Thymus (tissue), 11 donors: ENCODE measurements at regions not wholly inside any gene's neighbourhood (a gene's known extent, or its start where the extent isn't known, plus 50 kb on each side); places are given as distances from the start of the nearest gene placed in this dataset.

Experiments
- DNase-seq, 9 donors: peaks; one replicate each; pipeline ENCODE4 v3.0.0-alpha.2; 2013; ENCODE audit warnings: low spot score in 9 of 9, low read depth in 6 of 9, missing footprints in 1 of 9
- H3K27ac ChIP-seq, 2 donors: one replicate each; pipeline ENCODE4 v1.5.1; 2013; ENCODE audit warnings: control low read depth in 1 of 2, low read depth in 1 of 2, low read length in 1 of 2, mild to moderate bottlenecking in 1 of 2, moderate library complexity in 1 of 2
- H3K27me3 ChIP-seq, 2 donors: one replicate each; pipeline ENCODE4 v1.5.1; 2013; ENCODE audit warnings: low read length in 1 of 2; ENCODE audit not compliant: control insufficient read depth in 2 of 2, insufficient read depth in 1 of 2
- H3K36me3 ChIP-seq, 2 donors: one replicate each; pipeline ENCODE4 v1.5.1; 2013; ENCODE audit warnings: low read length in 1 of 2, mild to moderate bottlenecking in 1 of 2, moderate library complexity in 1 of 2; ENCODE audit not compliant: control insufficient read depth in 2 of 2, insufficient read depth in 2 of 2
- H3K4me1 ChIP-seq, 2 donors: one replicate each; pipeline ENCODE4 v1.5.1; 2013; ENCODE audit warnings: low read length in 2 of 2; ENCODE audit not compliant: control insufficient read depth in 2 of 2, insufficient read depth in 2 of 2
- H3K4me3 ChIP-seq, 2 donors: one replicate each; pipeline ENCODE4 v1.5.1; 2013; ENCODE audit warnings: low read length in 2 of 2, control low read depth in 1 of 2, mild to moderate bottlenecking in 1 of 2
- H3K9me3 ChIP-seq, 2 donors: one replicate each; pipeline ENCODE4 v1.5.1; 2013; ENCODE audit warnings: low read length in 1 of 2, mild to moderate bottlenecking in 1 of 2; ENCODE audit not compliant: control insufficient read depth in 2 of 2, insufficient read depth in 1 of 2
- WGBS: extraction: QIAGEN DNeasy Blood & Tissue Kit; methylation state at CpG from one replicate; pipeline ENCODE4 v1.1.7; 2013; 5-methylcytosine and 5-hydroxymethylcytosine counted together
- donor health status: healthy.

DNA sequence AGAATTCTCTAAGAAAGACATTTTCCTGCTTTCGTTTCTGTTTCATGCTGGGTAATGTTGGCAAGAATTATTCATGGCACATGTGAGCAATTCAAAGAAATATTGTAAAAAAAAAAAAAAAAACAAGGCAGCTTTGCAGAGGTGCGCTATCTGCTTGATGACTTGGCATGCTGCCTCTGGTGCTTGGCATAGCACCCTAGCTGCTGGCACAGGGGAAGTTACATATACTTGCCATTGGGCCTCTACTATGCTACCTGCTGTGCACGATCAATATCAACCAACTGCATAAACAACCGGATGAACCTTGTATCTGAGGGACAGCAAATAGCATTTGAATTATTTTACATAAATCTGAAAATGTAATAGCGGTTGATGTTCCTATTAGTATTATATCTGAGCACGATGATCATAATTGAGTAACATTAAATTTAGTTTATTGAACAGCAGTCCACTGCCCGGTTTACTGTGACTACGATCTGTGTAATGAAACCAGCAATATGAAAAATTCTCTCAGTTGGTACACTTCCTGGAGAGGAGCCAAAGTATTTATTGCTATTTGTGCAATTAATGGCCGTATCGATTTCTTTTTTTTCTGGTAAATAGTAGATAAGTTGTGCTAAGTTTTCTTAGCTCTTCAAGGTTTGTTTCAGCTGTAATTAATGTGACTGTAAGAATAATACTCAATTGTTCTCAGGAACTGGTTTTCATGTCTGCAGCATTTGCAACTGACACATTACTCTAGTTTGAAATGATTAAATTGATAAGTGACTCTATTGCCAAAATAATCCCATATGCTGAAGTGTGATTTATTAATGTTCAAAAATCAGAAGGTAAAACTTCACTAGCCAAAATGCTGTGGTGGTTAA lies 717.3 kb downstream of the DACH1 start:
- no peaks in the 10 kb centered on the region for H3K9me3 ChIP-seq
- DNase-seq: no peak
- 90% methylated on average over 10 of the region's 10 CpGs for WGBS

DNA sequence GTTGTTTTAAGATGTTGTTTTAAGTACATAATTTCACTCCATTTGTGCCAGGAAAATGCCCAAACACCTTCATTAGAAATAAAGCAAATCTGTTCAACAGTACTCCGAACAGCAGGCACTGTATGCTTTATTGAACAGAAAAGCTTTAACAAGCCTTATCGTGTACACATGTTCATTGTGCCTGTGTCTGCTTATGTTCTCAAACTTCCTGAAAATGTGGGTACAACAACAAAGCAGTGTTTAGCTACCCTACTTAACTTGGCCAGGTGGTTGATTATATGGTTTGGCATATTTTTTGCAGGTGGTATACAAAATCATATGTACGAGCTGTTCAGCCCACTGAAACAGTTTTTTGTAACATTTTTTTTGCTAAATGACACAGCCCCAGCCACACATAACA lies 718.0 kb downstream of the DACH1 start:
- 91% methylated on average over 3 of the region's 3 CpGs for WGBS
- H3K4me3 ChIP-seq: no peak overlapping the region
- H3K36me3 ChIP-seq: no peaks in the 10 kb centered on the region
- no peaks in the 10 kb centered on the region for H3K9me3 ChIP-seq
- no peak overlapping the region for H3K27ac ChIP-seq
- DNase-seq: no peak
- no peaks in the 10 kb centered on the region for H3K4me1 ChIP-seq
- no peaks in the 10 kb centered on the region for H3K27me3 ChIP-seq

More for the DNA sequence above, 717.3 kb downstream of the DACH1 start:
- Histone ChIP-seq H3K36me3 (no peaks in the 10 kb centered on the region), H3K27ac (no peak overlapping the region), H3K4me1 (no peaks in the 10 kb centered on the region), H3K27me3 (no peaks in the 10 kb centered on the region), H3K4me3 (no peak overlapping the region)

DNA sequence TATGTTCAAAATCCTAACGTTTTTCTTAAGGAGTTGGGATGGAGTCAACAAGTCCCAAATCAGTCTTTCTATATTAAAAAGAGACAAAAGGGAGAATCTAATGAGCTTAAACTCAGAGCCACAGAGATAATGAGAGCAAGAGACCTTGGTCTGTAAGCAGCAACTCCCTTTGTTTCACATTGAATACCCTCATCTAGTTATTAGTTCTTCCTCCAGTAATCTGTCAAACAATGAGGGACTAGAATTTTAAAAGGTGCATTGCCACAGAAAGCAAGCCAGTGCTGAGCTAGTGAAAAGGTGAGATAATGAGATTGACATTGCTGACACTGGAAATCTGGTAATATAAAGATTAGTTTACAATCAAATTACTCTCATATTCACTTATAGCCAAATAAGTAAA lies 718.6 kb downstream of the DACH1 start:
- Histone ChIP-seq H3K27ac (no peak overlapping the region), H3K4me1 (no peaks in the 10 kb centered on the region), H3K27me3 (no peaks in the 10 kb centered on the region), H3K4me3 (no peak overlapping the region), H3K9me3 (no peaks in the 10 kb centered on the region), H3K36me3 (no peaks in the 10 kb centered on the region)
- WGBS: 68% methylated on average over 1 of the region's 1 CpG
- DNase-seq: no peak

DNA sequence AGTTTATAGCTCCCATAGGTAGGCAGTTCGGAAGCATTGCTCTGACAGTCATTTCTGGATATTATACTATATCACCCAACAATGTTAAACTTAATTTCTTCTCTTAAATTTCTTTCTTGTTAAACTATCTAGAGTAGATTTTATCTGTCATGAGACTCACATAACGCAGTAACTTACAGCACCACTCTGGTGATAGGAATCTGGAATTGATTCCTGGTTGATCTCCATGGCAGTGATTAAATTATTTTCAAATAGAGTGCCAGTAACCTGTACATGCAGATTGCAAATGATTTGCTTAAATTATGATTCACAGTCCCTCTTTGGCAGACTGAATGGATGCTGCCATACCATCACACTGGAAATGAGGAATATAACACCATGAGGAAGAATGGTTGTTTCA lies 722.1 kb downstream of the DACH1 start:
- no peaks in the 10 kb centered on the region for H3K4me1 ChIP-seq
- no peaks in the 10 kb centered on the region for H3K27me3 ChIP-seq
- no peaks in the 10 kb centered on the region for H3K36me3 ChIP-seq
- no peaks in the 10 kb centered on the region for H3K9me3 ChIP-seq
- 98% methylated on average over 2 of the region's 2 CpGs for WGBS
- no peak overlapping the region for H3K4me3 ChIP-seq
- DNase-seq: no peak
- H3K27ac ChIP-seq: no peak overlapping the region

DNA sequence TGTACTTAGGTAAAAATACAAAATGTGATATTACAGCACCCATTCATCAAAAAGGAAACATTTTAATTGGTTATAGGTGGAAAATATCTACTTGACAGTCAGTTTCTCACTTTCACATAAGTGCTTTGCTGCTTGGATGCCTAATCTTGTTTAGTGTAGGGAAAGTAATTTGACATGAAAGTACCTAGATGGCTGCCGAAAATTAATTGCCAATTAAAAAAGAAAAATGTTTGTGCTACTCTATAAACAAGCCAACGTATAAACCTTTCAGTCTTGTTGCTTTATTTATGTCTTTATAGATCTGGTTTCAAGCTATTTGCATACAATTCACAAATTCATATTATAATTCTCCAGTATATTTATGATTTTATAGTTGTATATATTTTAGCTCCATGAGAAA lies 729.9 kb downstream of the DACH1 start:
- H3K27me3 ChIP-seq: no peaks in the 10 kb centered on the region
- H3K4me1 ChIP-seq: no peaks in the 10 kb centered on the region
- no peaks in the 10 kb centered on the region for H3K9me3 ChIP-seq
- WGBS: 92% methylated on average over 2 of the region's 2 CpGs
- DNase-seq: no peak
- H3K36me3 ChIP-seq: no peaks in the 10 kb centered on the region
- H3K27ac ChIP-seq: no peak overlapping the region
- no peak overlapping the region for H3K4me3 ChIP-seq

DNA sequence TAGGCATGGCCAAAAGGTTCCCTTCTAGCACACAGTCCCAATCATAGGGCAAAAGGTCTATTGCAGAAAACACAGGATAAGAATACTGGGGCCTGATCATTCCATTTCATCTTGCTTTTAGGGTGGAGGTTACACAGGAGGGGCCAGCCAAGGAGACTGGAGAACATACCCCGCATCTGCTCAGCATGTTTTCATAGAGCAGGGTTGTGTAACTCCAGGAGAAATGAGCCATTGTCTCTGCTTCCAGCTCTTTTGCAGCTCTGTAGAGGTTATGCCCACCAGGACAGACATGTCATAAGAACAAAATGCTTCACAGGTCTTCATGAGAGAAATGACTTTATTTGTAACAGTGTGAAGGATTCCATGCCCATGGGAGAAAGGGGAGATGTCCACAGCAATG lies 742.8 kb downstream of the DACH1 start:
- 91% methylated on average over 1 of the region's 1 CpG for WGBS
- H3K27me3 ChIP-seq: no peaks in the 10 kb centered on the region

DNA sequence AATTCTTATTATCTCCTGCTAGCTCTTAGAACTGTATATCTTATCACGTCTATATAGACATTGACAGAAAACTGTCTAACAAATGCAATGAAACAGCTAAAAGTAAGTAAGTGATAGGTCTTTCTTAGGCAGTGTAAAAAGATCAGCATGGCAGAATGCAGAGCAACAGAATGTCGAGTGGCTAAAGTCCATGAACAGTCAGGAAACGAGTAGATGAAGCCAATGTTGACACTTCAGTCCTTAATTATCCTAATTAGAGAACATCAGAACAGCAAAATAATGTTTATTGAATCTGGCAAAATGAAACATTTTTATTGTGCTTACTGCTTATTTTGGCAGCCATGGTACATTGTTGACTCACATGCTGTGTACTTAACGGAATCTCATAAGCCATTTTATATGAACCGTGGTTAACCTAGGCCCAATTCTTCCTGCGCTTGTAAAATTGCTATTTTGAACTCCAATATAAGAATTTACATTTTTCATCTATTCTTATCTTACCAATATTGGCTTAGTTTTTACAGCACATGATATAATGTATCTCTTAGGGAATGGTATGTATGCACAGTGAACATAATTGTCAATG lies 748.1 kb downstream of the DACH1 start:
- no peak for DNase-seq
- H3K4me1 ChIP-seq: no peaks in the 10 kb centered on the region
- WGBS: 96% methylated on average over 6 of the region's 6 CpGs
- H3K9me3 ChIP-seq: no peaks in the 10 kb centered on the region
- H3K27me3 ChIP-seq: no peaks in the 10 kb centered on the region
- H3K4me3 ChIP-seq: no peak overlapping the region
- no peak overlapping the region for H3K27ac ChIP-seq
- H3K36me3 ChIP-seq: no peaks in the 10 kb centered on the region

More for the DNA sequence above, 742.8 kb downstream of the DACH1 start:
- Histone ChIP-seq H3K4me3 (no peak overlapping the region), H3K27ac (no peak overlapping the region), H3K9me3 (no peaks in the 10 kb centered on the region), H3K36me3 (no peaks in the 10 kb centered on the region), H3K4me1 (no peaks in the 10 kb centered on the region)
- no peak for DNase-seq

DNA sequence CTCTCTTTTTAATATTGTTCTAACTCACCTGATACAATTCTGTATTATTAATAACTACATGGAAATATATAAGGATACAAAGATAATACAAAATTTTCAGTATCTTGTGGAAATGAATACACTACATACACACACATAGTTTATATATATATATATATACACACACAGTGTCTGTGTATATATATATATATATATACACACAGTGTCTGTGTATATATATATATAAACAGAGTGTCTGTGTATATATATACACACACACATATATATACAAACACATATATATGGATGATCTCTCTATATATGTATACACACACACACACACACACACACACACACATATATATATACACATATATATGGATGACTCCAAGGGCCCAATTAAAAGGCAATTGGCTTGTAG lies 749.1 kb downstream of the DACH1 start:
- H3K4me3 ChIP-seq: no peak overlapping the region
- no peaks in the 10 kb centered on the region for H3K4me1 ChIP-seq
- DNase-seq: no peak
- no peaks in the 10 kb centered on the region for H3K9me3 ChIP-seq
- no peak overlapping the region for H3K27ac ChIP-seq
- H3K27me3 ChIP-seq: no peaks in the 10 kb centered on the region
- no peaks in the 10 kb centered on the region for H3K36me3 ChIP-seq

DNA sequence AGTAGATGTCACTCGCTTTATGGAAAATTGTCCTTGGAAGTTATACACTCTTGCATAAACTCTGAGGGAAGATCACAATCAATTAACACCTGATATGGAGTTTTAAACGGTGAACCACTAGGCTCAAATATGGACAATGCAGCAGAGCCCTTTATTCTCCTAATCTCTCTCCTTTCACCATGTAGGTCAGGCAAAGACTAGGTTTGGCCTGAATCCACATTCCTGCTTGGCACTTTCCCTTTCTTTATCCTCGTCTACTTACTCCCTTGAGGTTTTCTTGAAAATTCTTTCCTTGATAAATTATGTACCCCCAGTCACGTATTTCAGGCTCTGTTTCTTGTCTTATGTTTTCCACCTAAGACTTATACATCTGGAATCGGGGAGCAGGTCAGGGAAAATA lies 751.7 kb downstream of the DACH1 start:
- Histone ChIP-seq H3K27ac (no peak overlapping the region), H3K36me3 (no peaks in the 10 kb centered on the region), H3K4me1 (no peaks in the 10 kb centered on the region), H3K4me3 (no peak overlapping the region), H3K9me3 (no peaks in the 10 kb centered on the region), H3K27me3 (no peaks in the 10 kb centered on the region)
- 90% methylated on average over 5 of the region's 5 CpGs for WGBS
- DNase-seq: no peak
